ENCODE measurements at regions not wholly inside any gene's neighbourhood (a gene's known extent, or its start where the extent isn't known, plus 50 kb on each side); places are given as distances from the start of the nearest gene placed in this dataset.

GRCh38 chr2:13533524-13533922 is 816.8 kb downstream of the TRIB2 start:
- DNase-seq (ENCODE audit: low spot score) = no peak

DNA sequence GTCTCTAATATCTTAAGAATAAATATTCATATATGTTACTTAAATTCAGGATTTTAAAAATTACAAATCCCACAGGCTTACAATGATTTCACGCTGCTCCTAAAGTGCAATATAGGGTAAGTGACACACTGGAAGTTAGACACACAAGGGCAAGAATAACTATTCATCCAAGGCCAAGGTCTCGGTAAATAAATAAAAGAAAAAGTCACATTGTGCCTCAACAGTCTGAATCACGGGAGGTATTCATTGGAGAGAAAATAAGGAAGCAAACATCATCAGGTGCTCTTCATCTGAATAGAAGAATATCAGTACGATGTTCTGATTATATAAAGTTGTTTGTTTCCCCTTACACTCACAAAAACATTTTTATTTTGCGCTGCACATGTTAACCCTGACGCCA is 820.2 kb downstream of the TRIB2 start:
- no peak for DNase-seq (ENCODE audit: low spot score)

- DNase-seq (ENCODE audit: low spot score) = no peak
Measured at GRCh38 chr2:13537771-13538349, 821.1 kb downstream of the TRIB2 start.

GRCh38 chr2:13539296-13539695 is 822.6 kb downstream of the TRIB2 start:
- no peak for DNase-seq (ENCODE audit: low spot score)

DNA sequence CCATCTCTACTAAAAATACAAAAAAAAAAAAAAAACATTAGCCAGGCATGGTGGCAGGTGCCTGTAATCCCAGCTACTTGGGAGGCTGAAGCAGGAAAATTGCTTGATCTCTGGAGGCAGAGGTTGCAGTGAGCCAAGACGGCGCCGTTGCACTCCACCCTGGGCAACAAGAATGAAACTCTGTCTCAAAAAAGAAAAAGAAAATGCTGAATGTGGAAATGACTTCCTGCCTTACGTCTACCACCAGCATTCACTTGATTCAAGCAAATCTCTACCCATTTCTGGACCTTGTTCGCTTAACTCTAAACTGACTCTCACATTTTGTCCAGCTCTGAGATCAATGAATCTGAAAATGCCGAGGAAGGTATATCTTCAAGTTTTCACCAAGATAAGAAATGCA is 825.3 kb downstream of the TRIB2 start:
- DNase-seq (ENCODE audit: low spot score) = no peak

DNA sequence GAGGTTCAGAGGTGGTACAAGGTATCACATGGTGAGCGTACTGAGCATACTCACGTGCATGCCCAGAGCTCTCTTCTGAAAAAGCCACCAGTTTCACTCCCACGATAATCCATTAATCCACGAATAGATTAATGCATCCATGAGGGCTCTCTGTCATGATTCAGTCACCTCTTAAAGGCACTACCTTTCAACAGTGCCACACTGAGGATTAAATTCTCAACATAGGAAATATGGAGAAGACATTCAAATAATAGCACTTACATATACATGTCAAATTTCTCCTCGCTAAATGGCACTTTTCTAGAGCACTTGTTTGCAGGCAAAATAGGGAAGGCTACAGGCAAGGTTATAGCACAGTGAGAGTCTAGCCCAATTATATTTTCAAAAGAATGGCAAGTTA is 825.9 kb downstream of the TRIB2 start:
- no peak for DNase-seq (ENCODE audit: low spot score)

- DNase-seq (ENCODE audit: low spot score) = no peak
Measured at GRCh38 chr2:13543550-13543949, 826.8 kb downstream of the TRIB2 start.

- DNase-seq (ENCODE audit: low spot score) = no peak
Measured at GRCh38 chr2:13545320-13545719, 828.6 kb downstream of the TRIB2 start.

GRCh38 chr2:13546131-13546530 is 829.4 kb downstream of the TRIB2 start:
- no peak for DNase-seq (ENCODE audit: low spot score)

DNA sequence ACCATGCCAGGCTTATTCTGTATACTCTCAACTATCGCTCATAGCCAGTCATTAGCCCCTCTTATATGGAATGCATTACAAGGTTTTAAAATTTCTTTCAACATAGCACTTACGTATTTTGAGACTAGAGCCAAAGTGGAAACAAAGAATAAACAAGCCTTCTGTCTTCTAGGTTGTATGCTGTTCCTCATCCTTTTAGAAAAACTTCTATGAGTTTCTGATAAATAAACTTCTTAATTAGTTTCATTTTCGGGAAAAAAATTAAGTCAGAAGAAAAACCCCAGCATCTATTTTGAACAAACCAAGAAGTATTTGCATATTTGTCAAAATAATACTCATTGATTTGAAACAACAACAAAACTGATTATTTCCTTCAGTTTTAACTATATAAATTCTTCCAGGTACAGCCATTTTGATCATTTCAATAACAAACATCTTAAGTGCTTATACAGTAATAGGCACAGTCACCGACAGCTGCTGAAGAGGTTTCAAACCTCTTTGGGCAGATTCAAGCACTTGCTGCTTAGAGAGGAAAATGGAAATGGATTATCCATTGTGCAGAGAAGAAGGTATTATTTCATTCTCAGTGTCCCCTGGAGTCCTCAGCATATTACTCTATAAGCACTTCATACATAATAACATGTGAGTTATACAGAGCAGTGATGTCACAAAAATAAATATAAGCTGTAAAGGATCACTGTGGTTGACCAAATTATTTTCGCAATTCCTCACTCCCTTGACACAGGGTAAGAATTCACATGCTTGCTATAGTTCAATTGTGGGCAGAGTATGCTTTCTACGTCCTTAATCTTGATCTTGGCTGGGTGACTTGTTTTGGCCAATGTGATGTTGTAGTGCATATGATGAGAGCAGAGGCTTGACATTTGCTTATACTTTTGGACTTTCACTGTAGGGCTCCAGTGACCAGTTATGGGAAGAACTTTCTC is 833.8 kb downstream of the TRIB2 start:
- no peak for DNase-seq (ENCODE audit: low spot score)

- DNase-seq (ENCODE audit: low spot score) = no peak
Measured at GRCh38 chr2:13558368-13558767, 841.6 kb downstream of the TRIB2 start.

- no peak for DNase-seq (ENCODE audit: low spot score)
Measured at GRCh38 chr2:13560322-13560721, 843.6 kb downstream of the TRIB2 start.

GRCh38 chr2:13572466-13572865 is 855.7 kb downstream of the TRIB2 start:
- DNase-seq (ENCODE audit: low spot score) = no peak

- DNase-seq (ENCODE audit: low spot score) = no peak
Measured at GRCh38 chr2:13574831-13575230, 858.1 kb downstream of the TRIB2 start.

DNA sequence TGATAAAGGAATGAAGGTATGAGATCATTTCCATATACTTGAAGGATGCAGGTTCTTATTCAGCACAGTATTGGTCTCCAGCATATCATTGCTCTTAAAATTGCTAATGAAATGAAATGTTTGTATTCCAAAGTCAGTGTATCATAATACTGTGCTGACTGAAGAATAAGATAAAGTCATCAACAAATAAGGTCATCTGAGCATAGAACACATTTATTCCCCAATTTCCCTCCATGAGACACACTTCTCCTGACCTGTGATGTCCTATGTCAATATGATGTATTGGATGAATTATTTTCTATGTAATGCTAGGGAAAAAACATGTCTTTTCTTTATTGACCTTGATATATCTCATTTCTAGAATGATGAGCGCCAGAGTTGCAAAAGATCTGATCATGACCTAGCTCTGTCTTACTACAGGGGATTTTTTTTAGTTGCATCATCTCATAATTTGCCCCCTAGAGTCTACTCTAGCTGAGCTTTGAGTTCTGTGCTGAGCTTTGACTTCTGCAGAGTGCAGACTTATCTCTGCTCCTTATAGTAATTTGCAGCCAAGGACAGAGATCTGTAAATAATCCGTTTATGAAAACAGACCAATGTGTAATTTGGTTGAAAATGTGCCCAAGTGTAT is 859.8 kb downstream of the TRIB2 start:
- no peak for DNase-seq (ENCODE audit: low spot score)

- no peak for DNase-seq (ENCODE audit: low spot score)
Measured at GRCh38 chr2:13578547-13578946, 861.8 kb downstream of the TRIB2 start.

DNA sequence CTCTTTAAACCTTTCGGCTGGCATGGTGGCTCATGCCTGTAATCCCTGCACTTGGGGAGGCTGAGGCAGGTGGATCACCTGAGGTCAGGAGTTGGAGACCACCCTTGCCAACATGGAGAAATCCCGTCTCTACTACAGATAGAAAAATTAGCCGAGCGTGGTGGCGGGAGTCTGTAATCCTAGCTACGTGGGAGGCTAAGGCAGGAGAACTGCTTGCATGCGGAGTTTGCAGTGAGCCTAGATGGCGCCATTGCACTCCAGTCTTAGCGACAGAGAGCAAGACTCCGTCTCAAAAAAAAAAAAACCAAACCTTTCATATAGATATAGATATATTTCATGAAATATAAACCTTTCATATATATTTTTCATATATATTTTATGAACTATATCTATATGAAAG is 864.7 kb downstream of the TRIB2 start:
- DNase-seq (ENCODE audit: low spot score) = no peak

DNA sequence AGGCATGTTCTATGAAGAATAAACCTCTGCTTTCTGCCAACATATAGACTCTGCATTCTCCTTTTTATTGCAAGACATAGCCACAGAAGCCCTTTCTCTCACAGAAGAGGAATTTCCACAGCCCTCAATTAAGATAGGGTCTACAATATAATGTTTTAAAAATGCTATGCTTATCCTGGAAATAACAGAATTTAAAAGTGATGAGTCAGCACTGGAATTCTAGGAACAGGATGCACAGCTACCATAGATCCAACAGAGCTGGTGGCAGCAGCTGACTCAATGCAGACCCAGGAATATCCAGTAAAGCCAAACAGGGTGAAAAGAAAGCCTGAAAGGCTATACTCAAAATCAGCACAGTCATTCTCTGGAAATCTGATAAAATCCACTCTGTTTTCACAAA is 866.9 kb downstream of the TRIB2 start:
- no peak for DNase-seq (ENCODE audit: low spot score)

- no peak for DNase-seq (ENCODE audit: low spot score)
Measured at GRCh38 chr2:13584020-13584419, 867.3 kb downstream of the TRIB2 start.

- DNase-seq (ENCODE audit: low spot score) = no peak
Measured at GRCh38 chr2:13585732-13586131, 869.0 kb downstream of the TRIB2 start.

- DNase-seq (ENCODE audit: low spot score) = no peak
Measured at GRCh38 chr2:13596233-13596632, 879.5 kb downstream of the TRIB2 start.

GRCh38 chr2:13597176-13597575 is 880.4 kb downstream of the TRIB2 start:
- no peak for DNase-seq (ENCODE audit: low spot score)

GRCh38 chr2:13601506-13601905 is 884.8 kb downstream of the TRIB2 start:
- no peak for DNase-seq (ENCODE audit: low spot score)

All from cerebellar cortex (tissue), 1 donor.